ENCODE measurements at regions not wholly inside any gene's neighbourhood (a gene's known extent, or its start where the extent isn't known, plus 50 kb on each side); places are given as distances from the start of the nearest gene placed in this dataset.

DNA sequence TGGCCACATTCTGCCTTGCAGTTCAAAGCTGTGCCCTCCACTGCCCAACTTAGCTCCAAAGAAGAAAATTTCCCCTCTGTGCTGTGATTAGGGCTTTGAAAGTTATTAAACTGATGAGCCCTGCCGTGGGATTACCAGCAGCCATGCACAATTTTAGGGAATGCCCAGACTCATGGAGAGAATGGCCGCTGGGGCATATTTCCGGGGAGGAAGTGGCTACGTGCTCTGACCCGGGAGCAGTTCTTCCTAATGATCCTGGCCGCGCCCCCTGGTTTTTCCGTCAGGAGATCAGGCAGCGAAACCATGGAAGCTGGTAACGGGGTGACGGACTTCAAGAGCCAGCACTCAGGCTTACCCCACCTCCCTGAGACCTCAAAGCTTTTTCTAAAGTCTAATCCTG lies 365.5 kb upstream of the PFKP start:
- ATAC-seq, result no peak

DNA sequence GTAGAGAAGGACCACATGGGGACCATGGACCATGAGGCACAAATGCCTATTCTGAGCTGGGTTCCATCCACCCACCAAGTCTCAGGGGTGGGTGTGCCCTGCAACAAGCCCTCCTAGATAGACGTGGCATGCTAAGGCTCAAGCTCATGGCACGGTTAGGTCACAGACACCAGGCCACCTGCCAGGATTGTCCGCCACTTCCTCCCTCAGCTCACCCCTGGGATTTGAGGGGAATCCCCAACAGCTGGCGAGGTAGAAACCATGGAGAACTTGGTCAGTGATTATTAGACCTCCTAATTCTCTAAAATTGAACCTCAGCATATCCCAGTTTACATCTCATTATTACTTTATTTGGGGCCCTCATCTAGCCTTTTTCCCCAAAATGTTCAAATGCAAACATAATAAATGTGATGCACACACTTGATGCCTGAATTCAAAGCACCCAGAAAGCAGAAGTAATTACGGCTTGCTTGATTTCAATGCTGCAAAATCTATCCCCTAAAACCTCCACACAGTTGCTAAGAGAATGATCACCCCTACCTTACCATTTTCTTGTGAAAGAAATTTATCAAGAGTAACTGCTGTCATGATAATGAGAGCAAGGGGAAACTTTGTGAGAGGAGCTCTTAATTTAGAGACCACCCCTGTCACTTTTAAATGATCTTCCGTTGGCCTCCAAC lies 366.6 kb upstream of the PFKP start:
- ATAC-seq, result no peak

DNA sequence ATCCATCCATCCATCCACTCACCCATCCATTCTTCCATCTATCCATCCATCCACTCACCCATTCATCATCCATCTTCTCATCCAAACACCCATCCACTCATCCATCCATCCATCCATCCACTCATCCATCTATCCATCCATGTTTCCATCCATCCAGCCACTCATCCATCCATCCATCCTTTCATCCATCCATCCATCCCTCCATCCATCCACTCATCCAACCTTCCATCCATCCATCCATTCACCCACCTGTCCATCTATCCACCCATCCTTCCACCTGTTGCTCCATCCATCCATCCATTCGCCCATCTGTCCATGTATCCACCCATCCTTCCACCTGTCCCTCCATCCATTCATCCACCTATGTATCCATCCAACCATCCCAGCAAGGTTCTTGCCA lies 378.4 kb upstream of the PFKP start:
- ATAC-seq, result no peak

- ATAC-seq, result no peak
Observed at GRCh38 chr10:2686691-2687090, 380.7 kb upstream of the PFKP start.

DNA sequence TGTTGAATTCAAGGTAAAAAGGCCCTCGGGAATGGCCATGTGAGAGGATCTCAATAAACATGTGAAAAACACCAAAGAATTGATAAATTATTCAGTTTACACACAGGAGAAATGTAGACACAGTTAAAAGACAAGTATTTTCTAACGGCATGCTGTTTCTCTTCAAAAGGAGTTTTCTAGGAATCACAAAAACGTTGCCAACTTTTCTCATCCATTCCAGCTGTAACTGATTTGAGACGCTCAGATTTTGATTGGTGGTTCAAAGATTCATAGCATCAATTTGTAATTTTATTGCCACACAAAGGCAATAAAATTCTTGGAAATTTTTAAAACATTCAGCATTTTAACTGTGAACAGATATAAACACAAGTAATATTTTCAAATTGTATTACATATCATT lies 384.9 kb upstream of the PFKP start:
- no peak for ATAC-seq

DNA sequence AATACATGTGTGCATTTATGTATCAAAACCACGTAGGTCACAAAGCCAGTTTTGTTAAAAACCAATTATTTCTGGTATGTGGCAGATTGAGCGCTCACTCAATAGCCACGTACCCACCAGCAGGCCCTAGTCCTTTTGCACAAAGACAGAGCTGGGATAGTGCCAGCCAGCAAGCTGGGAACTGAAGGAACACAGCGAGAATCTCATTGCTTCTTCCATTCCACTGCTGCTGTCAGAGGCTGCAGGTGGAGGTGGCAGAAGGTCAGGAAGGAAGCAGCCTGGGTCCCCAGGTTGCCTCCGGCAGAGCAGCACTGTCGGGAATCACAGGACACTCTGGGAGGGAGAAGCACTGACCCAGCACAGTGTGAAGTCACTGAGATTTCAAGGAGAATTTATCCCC lies 385.5 kb upstream of the PFKP start:
- ATAC-seq, result no peak

GRCh38 chr10:2680821-2681220 lies 386.5 kb upstream of the PFKP start:
- no peak for ATAC-seq

DNA sequence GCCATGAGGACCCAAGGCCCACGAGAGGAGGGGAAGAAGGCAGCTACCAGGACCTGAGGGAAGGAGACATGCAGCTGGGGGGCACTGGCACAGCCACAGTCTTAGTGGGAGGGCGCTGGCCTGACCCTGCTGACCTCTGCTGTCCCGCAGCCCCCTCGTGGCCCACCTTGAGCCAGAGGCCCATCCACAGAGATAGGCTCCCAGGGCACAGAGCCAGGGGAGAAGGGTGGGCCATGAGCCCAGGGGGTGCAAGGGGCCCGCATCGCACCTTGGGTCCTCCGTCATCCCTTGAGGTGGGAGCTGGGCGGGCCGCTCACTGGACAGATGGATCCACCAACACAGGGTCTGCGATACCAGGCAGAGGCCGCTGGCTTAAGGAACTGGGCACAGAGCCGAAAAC lies 387.7 kb upstream of the PFKP start:
- no peak for ATAC-seq

DNA sequence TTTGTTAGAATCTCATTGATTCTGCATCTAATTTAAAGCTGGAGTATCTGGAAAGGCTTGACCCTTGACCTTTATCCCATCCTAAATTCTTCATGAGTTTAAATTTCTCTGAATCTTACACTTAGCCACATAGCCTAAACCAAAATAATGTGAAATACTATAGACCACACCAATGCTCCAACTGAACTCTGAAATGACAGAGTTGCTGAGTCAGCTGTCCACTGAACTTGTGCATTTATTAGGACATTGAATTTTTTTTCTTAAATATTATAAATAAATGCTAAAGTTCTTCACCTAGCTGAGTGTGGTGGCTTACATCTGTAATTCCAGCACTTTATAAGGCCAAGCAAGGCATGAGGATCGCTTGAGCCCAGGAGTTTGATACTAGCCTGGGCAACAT lies 390.9 kb upstream of the PFKP start:
- ATAC-seq, result no peak

GRCh38 chr10:2674451-2674850 lies 392.9 kb upstream of the PFKP start:
- ATAC-seq, result no peak

GRCh38 chr10:2670864-2671263 lies 396.5 kb upstream of the PFKP start:
- ATAC-seq, result no peak

GRCh38 chr10:2665772-2666171 lies 401.6 kb upstream of the PFKP start:
- no peak for ATAC-seq

GRCh38 chr10:2660276-2660675 lies 407.1 kb upstream of the PFKP start:
- ATAC-seq, result no peak

- no peak for ATAC-seq
Observed at GRCh38 chr10:2659660-2660209, 407.6 kb upstream of the PFKP start.

GRCh38 chr10:2658780-2659179 lies 408.6 kb upstream of the PFKP start:
- no peak for ATAC-seq

GRCh38 chr10:2650328-2650727 lies 417.0 kb upstream of the PFKP start:
- ATAC-seq, result no peak

GRCh38 chr10:2641028-2641427 lies 426.3 kb upstream of the PFKP start:
- no peak for ATAC-seq

GRCh38 chr10:2633630-2634029 lies 433.7 kb upstream of the PFKP start:
- ATAC-seq, result no peak

DNA sequence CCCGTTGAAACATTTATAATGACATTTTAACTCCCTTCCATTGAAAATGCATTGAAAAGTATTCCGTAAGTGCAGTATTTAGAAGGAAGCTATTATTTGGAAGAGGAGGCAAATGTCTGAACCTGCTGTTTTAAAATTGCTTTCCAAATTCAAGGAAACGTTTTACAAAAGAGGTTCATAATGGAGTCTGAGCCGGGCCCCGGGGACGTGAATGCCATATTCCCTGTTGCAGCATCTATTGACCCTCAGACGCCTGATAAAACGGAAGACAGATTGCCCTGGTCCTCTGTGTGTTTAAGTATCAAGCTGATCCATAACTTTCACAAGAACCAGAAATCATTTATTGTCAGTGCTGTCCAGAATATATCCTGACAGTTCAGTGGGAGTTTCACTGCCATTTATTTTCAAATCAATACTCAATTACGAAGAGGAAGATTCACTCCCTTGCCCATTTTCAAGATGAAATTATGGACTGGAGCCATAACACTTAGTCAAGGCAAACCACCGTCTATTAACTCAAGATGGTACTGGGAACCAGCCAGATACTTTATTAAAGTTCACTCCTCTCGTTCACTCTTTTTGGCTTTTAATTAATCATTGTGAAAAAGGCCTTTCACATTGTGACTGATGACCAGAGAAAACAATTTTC lies 435.7 kb upstream of the PFKP start:
- no peak for ATAC-seq

- no peak for ATAC-seq
Observed at GRCh38 chr10:2628705-2629104, 438.6 kb upstream of the PFKP start.

- no peak for ATAC-seq
Observed at GRCh38 chr10:2627969-2628368, 439.4 kb upstream of the PFKP start.

- no peak for ATAC-seq
Observed at GRCh38 chr10:2625094-2625493, 442.3 kb upstream of the PFKP start.

GRCh38 chr10:2623675-2624274 lies 443.6 kb upstream of the PFKP start:
- ATAC-seq, result no peak

All from esophagus mucosa (tissue), 1 donor.